ENCODE measurements at regions not wholly inside any gene's neighbourhood (a gene's known extent, or its start where the extent isn't known, plus 50 kb on each side); places are given as distances from the start of the nearest gene placed in this dataset.

DNA sequence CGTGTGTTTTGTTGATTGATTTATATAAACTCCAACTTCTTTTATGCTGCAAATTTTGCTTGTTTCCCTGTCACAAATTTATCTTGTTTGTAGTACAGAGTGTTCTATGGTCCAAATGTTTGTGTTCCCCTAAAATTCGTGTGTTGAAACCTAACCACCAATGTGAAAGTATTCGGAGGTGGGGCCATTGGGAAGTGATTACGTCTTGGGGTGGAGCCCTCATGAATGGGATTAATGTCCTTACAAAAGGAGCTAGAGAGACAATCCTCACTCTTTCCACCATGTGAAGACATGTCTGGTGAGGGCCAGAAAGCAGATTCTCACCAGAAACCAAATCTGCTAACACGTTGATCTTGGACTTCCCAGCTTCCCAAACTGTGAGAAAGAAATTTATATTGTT is 262.0 kb downstream of the MAN2A1 start:
- POLR2A ChIA-PET, result no interaction called here
- Histone ChIP-seq H3K27ac (ENCODE audit: control insufficient read depth, insufficient read depth) (no peak overlapping the region), H3K4me3 (no peak overlapping the region), H3K9me3 (replicated peaks; ENCODE audit: control insufficient read depth, insufficient read depth, low read length) (no peaks in the 10 kb centered on the region), H3K4me2 (ENCODE audit: control insufficient read depth, insufficient read depth) (no peak overlapping the region), H3K27me3 (replicated peaks in 1 of 2; ENCODE audit: control insufficient read depth in 2 of 2, insufficient read depth in 2 of 2, low read length in 1 of 2) (no peaks in the 10 kb centered on the region), H3K36me3 (ENCODE audit: control insufficient read depth in 2 of 2, insufficient read depth in 2 of 2, low read length in 1 of 2) (no peaks in the 10 kb centered on the region), H3K79me2 (ENCODE audit: control insufficient read depth, insufficient read depth, low read length) (no peaks in the 10 kb centered on the region), H3K4me1 (ENCODE audit: control insufficient read depth, insufficient read depth, low read length) (no peaks in the 10 kb centered on the region), H2AFZ (ENCODE audit: control insufficient read depth, low read depth, low read length) (no peak overlapping the region), H4K20me1 (ENCODE audit: control insufficient read depth, insufficient read depth) (no peaks in the 10 kb centered on the region), H3K9ac (ENCODE audit: control insufficient read depth, insufficient read depth, low read length) (no peak overlapping the region)
- TF ChIP-seq TCF3 (IDR thresholded peaks at IDR 0.05; ENCODE audit: borderline replicate concordance, insufficient read depth, low read depth, low read length), result no peak
- TF ChIP-seq PAX8 (IDR thresholded peaks at IDR 0.05), result no peak
- TF ChIP-seq EZH2 (IDR thresholded peaks at IDR 0.05; ENCODE audit: borderline replicate concordance, control insufficient read depth, low read depth, low read length), result no peak
- no peak for TF ChIP-seq CBFB (IDR thresholded peaks at IDR 0.05; ENCODE audit: low read depth)
- TF ChIP-seq RAD51 (IDR thresholded peaks at IDR 0.05), result no peak
- TF ChIP-seq WRNIP1 (IDR thresholded peaks at IDR 0.05; ENCODE audit: borderline replicate concordance, low read depth, low read length), result no peak
- TF ChIP-seq, protein P1, sequence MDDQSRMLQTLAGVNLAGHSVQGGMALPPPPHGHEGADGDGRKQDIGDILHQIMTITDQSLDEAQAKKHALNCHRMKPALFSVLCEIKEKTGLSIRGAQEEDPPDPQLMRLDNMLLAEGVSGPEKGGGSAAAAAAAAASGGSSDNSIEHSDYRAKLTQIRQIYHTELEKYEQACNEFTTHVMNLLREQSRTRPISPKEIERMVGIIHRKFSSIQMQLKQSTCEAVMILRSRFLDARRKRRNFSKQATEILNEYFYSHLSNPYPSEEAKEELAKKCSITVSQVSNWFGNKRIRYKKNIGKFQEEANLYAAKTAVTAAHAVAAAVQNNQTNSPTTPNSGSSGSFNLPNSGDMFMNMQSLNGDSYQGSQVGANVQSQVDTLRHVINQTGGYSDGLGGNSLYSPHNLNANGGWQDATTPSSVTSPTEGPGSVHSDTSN (IDR thresholded peaks at IDR 0.05; ENCODE audit: insufficient replicate concordance, low read depth, low read length), result no peak
- no peak for TF ChIP-seq BRCA1 (IDR thresholded peaks at IDR 0.05; ENCODE audit: low read depth, low read length)
- TF ChIP-seq, protein P2, sequence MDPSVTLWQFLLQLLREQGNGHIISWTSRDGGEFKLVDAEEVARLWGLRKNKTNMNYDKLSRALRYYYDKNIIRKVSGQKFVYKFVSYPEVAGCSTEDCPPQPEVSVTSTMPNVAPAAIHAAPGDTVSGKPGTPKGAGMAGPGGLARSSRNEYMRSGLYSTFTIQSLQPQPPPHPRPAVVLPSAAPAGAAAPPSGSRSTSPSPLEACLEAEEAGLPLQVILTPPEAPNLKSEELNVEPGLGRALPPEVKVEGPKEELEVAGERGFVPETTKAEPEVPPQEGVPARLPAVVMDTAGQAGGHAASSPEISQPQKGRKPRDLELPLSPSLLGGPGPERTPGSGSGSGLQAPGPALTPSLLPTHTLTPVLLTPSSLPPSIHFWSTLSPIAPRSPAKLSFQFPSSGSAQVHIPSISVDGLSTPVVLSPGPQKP (IDR thresholded peaks at IDR 0.05; ENCODE audit: low read depth, low read length), result no peak
- no peak for TF ChIP-seq SIX5 (IDR thresholded peaks at IDR 0.05; ENCODE audit: low read depth, low read length, severe bottlenecking)
- TF ChIP-seq, protein P3, sequence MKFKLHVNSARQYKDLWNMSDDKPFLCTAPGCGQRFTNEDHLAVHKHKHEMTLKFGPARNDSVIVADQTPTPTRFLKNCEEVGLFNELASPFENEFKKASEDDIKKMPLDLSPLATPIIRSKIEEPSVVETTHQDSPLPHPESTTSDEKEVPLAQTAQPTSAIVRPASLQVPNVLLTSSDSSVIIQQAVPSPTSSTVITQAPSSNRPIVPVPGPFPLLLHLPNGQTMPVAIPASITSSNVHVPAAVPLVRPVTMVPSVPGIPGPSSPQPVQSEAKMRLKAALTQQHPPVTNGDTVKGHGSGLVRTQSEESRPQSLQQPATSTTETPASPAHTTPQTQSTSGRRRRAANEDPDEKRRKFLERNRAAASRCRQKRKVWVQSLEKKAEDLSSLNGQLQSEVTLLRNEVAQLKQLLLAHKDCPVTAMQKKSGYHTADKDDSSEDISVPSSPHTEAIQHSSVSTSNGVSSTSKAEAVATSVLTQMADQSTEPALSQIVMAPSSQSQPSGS (IDR thresholded peaks at IDR 0.05; ENCODE audit: low read length), result no peak
- no peak for TF ChIP-seq RELA (IDR thresholded peaks at IDR 0.05; ENCODE audit: borderline replicate concordance, partially characterized antibody)
- no peak for TF ChIP-seq ZZZ3 (IDR thresholded peaks at IDR 0.05; ENCODE audit: control insufficient read depth, insufficient read length, low read depth)
- TF ChIP-seq, protein P4, sequence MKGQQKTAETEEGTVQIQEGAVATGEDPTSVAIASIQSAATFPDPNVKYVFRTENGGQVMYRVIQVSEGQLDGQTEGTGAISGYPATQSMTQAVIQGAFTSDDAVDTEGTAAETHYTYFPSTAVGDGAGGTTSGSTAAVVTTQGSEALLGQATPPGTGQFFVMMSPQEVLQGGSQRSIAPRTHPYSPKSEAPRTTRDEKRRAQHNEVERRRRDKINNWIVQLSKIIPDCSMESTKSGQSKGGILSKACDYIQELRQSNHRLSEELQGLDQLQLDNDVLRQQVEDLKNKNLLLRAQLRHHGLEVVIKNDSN (IDR thresholded peaks at IDR 0.05; ENCODE audit: borderline replicate concordance, extremely low read length, insufficient read depth, low read depth, low read length), result no peak
- no peak for TF ChIP-seq IKZF2 (IDR thresholded peaks at IDR 0.05)
- TF ChIP-seq MEF2A (IDR thresholded peaks at IDR 0.05; ENCODE audit: insufficient read depth, low read depth, low read length), result no peak
- FAIRE-seq, result no peak
- no TSS peak for BruUV-seq (replicated peaks)
- 13% methylated on average over 5 of the region's 5 CpGs for WGBS (ENCODE audit: insufficient coverage, insufficient replicate concordance, low lambda C conversion rate, missing lambda C conversion rate)
- no peak for ATAC-seq
- in situ Hi-C loops (cut with MboI), result no loop called here
- CTCF ChIA-PET, result no interaction called here
- intact Hi-C loops (cut with micrococcal nuclease; ENCODE audit: unreplicated experiment), result no loop called here
- no peak for DNase-seq (ENCODE audit: low read depth, low spot score)
- SMC1A ChIA-PET (ENCODE audit: uncharacterized antibody, unreplicated experiment), result no interaction called here
- RAD21 ChIA-PET (ENCODE audit: unreplicated experiment), result no interaction called here

Measured in GM12878 (cell line).